ENCODE measurements at regions not wholly inside any gene's neighbourhood (a gene's known extent, or its start where the extent isn't known, plus 50 kb on each side); places are given as distances from the start of the nearest gene placed in this dataset.

DNA sequence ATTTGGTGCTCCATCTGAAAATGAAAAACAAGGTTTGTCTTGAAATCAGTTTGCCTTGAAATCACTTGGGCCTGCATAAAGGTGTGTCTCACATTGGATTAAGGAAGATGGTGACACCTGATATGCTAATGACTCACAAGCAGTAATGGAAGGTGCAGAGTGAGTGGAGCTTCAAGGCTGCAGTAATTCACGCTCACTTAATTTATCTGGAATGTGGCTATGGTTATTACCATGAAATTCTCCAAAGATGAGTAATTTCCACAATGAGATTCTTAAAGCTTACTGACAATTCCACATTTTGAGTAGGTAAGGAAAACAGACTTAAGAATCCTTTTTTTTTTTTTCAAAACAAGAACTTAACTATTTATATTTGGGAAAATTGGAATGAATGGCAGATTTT, 156.8 kb downstream of the PAX3 start:
- no peak for TF ChIP-seq CTCF (IDR thresholded peaks at IDR 0.05)
- no peak for TF ChIP-seq POLR2A (IDR thresholded peaks at IDR 0.05)
